Lower leg skin (tissue), 4 donors: ENCODE measurements at regions not wholly inside any gene's neighbourhood (a gene's known extent, or its start where the extent isn't known, plus 50 kb on each side); places are given as distances from the start of the nearest gene placed in this dataset.

Experiments used
- DNase-seq, 2 donors: peaks; one replicate each; pipeline ENCODE4 v3.0.0-alpha.2; 2019; ENCODE audit warnings: low spot score in 2 of 2
- H3K4me3 ChIP-seq: fragments of 200-600 bp; sonication (generic); 2 replicates; pipeline ENCODE4 v1.5.1; 2017; ENCODE audit warnings: mild to moderate bottlenecking, low read depth; ENCODE audit not compliant: poor library complexity, severe bottlenecking
- POLR2A ChIP-seq, 2 donors: fragments of 450-650 bp; IDR thresholded peaks; one replicate each; pipeline ENCODE4 v1.6.1; 2016 to 2017; ENCODE audit warnings: antibody characterized with exemption in 2 of 2, mild to moderate bottlenecking in 1 of 2, moderate library complexity in 1 of 2
- WGBS, 2 donors: methylation state at CpG; one replicate each; pipeline ENCODE4 v1.1.5; 2018; 5-methylcytosine and 5-hydroxymethylcytosine counted together
- intact Hi-C: fragments of 100-400 bp; cut with DNase I; formaldehyde crosslinking; loops from one replicate; pipeline ENCODE4 v1.15.0; 2023; ENCODE audit warnings: low total_unique reads
- TF ChIP-seq, protein P1 (sequence below), 3 donors: fragments of 450-650 bp; IDR thresholded peaks; one replicate each; pipeline ENCODE4 v1.5.1; 2016; ENCODE audit warnings: antibody characterized with exemption in 3 of 3, mild to moderate bottlenecking in 3 of 3, moderate library complexity in 2 of 3

DNA sequence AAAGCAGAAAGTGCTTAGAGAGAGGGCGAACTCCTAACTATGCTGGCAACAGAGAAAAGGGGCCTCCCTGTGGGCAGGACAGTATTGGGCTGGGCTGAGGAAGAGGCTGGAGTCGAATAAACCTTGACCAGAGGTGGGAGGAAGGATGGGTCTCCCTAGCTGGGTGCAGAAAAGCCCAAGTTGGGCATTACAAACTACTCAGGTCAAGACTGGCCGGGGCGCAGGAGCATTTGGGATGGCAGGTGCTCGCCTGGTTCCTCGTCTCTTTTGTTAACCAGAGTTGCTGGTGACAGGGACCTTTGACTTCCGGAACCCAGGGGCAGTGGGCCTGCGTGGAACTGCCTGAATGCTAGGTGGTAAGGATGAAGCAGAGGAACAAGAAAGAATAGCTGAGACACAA, 80.3 kb upstream of the SHISAL1 start:
- 65 to 84% methylated on average over 8 of the region's 8 CpGs for WGBS, 2 donors
- no peak overlapping the region for H3K4me3 ChIP-seq
- peak in 1 of 2 donors; percentile 82 for DNase-seq

DNA sequence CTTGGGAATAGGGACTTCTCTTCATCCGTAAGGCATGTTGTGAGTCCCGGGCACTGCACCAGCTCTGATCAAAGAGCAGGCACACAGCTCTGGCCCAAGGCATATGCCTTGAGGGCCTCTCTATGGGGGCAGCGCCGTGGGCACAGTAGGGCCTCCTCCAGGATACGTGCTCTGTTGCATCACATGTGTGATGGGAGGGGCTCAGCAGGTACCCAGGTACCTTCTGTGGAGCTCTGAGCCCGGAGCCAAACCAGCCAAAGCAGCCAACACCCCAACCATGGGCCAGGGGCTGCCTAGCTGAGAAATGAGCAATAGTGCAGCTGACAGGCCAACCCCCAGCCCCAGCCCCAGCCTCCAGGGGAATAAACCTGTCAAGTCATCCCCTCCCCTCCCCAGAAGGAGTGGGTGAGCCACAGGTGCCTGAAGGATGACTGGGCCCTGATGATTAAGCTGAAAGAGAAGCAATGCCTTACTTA, 79.7 kb upstream of the SHISAL1 start:
- TF ChIP-seq, protein P1, sequence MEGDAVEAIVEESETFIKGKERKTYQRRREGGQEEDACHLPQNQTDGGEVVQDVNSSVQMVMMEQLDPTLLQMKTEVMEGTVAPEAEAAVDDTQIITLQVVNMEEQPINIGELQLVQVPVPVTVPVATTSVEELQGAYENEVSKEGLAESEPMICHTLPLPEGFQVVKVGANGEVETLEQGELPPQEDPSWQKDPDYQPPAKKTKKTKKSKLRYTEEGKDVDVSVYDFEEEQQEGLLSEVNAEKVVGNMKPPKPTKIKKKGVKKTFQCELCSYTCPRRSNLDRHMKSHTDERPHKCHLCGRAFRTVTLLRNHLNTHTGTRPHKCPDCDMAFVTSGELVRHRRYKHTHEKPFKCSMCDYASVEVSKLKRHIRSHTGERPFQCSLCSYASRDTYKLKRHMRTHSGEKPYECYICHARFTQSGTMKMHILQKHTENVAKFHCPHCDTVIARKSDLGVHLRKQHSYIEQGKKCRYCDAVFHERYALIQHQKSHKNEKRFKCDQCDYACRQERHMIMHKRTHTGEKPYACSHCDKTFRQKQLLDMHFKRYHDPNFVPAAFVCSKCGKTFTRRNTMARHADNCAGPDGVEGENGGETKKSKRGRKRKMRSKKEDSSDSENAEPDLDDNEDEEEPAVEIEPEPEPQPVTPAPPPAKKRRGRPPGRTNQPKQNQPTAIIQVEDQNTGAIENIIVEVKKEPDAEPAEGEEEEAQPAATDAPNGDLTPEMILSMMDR (IDR thresholded peaks at IDR 0.05), result no peak
- TF ChIP-seq POLR2A (IDR thresholded peaks at IDR 0.05), result no peak
- no peak overlapping the region for H3K4me3 ChIP-seq
- 51 to 58% methylated on average over 6 of the region's 6 CpGs for WGBS, 2 donors
- DNase-seq, result peak in 1 of 2 donors; percentile 69
- intact Hi-C loops, result no loop called here

More for the DNA sequence above, 80.3 kb upstream of the SHISAL1 start:
- TF ChIP-seq, protein P1 (IDR thresholded peaks at IDR 0.05), result no peak
- no peak for TF ChIP-seq POLR2A (IDR thresholded peaks at IDR 0.05)
- intact Hi-C loops, result no loop called here

DNA sequence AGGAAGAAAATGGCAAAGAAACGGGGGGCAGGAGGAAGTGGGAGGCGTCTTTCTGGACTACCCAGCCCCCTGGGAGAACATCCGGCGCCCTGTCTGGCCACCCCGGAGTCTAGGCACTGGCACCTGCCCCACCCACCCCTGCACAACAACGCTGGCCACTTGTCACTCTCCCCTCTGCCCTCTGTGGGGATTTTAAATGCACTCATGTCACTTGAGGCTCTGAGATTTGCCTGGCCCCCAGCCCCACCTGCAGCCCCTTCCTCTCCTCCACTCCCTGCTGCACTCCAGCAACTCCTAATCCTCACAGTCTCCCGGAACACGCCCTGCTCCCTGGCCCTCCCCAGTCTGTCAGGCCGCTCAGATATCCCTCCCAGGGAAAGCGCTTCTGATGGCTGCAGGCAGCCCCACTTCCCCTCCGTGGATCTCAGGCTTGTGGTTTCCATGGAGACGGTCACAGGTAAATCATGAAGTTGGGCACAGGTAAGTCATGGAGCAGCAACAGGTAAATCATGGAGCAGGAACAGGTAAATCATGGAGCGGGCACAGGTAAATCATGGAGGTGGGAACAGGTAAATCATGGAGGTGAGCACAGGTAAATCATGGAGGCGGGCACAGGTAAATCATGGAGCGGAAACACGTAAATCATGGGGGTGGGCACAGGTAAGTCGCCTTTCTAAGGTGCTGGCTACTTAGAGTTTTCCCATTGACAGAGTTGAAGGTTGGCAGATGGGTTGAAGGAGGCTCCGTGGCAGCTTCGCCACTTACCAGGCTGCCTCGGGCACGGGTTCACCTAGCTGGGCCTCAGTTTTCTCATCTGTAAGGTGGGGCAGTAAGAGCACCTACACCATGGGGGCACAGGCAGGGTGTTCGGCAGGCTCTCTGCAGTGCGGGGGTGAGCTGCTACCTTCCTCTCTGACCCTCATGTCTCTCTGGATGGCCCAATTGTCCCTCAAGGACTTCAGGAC, 79.0 kb upstream of the SHISAL1 start:
- DNase-seq, result peak in 1 of 2 donors; percentile 68
- 58 to 60% methylated on average over 23 of the region's 23 CpGs for WGBS, 2 donors
- no peak for TF ChIP-seq POLR2A (IDR thresholded peaks at IDR 0.05)
- TF ChIP-seq, protein P1 (IDR thresholded peaks at IDR 0.05), result no peak
- no peak overlapping the region for H3K4me3 ChIP-seq
- intact Hi-C loops, result no loop called here

DNA sequence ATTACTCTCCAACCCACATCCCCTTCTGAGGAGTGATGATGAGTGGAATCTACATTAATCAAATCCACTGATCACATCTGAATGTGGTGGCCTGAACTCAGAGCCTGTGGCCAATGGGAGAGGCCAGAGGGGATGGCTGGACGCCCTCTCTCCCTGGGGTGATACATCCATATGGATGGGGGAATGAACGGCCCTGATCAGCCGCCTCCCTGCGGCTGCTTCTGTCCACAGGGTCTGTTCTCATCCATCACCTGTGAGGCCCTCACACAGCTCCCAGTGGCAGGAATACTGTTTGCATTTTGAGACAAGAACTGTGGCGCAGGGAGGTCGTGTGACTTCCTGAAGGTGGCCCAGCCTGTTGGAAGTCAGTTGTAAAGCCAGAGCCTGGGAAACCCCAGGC, 78.3 kb upstream of the SHISAL1 start:
- TF ChIP-seq, protein P1 (IDR thresholded peaks at IDR 0.05), result no peak
- no peak for TF ChIP-seq POLR2A (IDR thresholded peaks at IDR 0.05)
- intact Hi-C loops, result no loop called here
- WGBS, 2 donors, result 56 to 66% methylated on average over 6 of the region's 6 CpGs
- no peak overlapping the region for H3K4me3 ChIP-seq
- peak in 1 of 2 donors; percentile 65 for DNase-seq

DNA sequence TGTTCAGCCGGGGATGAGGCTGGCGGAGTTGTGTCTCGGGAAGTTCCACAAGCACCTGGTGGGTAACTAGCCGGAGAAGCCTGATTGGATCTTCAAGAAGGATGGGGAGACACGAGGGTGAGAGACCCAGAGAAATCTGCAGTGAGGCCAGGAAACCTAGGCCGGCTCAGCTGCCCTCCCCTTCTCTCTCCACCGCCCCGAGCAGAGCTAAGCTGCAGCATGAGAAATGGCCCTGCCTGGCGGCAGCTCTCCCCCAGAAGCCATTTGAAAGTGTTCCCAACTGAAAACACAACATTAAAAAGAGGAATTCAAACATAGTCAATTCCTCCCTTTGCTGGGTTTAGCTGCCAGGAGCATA, 77.8 kb upstream of the SHISAL1 start:
- TF ChIP-seq, protein P1 (IDR thresholded peaks at IDR 0.05), result no peak
- no peak for TF ChIP-seq POLR2A (IDR thresholded peaks at IDR 0.05)
- peak in 1 of 2 donors; percentile 82 for DNase-seq
- WGBS, 2 donors, result 61 to 67% methylated on average over 9 of the region's 9 CpGs
- H3K4me3 ChIP-seq, result no peak overlapping the region
- intact Hi-C loops, result no loop called here
